ENCODE measurements at regions not wholly inside any gene's neighbourhood (a gene's known extent, or its start where the extent isn't known, plus 50 kb on each side); places are given as distances from the start of the nearest gene placed in this dataset.

DNA sequence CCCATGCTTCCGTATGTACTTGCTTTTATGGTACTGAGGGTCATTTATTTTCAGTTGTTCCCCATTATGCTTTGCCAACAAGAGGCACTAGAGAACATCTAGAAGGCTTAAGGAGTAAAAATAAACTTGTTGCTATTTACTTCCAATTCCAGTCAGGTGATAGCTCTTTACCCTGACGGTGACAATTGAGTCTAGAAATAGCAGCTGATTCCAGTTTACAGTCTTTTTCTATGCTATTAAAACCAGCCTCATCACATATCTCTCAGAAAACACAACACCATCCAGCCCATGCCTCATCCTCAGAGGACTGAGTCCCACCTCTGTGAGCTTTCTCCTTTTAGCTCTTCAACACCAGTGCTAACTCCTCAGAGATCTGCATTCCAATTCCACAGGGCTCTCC lies 327.0 kb downstream of the GPD2 start:
- TF ChIP-seq CBFB (CRISPR knock-in tag; IDR thresholded peaks at IDR 0.05; ENCODE audit: low read depth), result no peak
- TF ChIP-seq GABPB1 (CRISPR knock-in tag; IDR thresholded peaks at IDR 0.05), result no peak
- TF ChIP-seq TCF7 (CRISPR knock-in tag; IDR thresholded peaks at IDR 0.05; ENCODE audit: low read depth), result no peak
- TF ChIP-seq, protein P1, sequence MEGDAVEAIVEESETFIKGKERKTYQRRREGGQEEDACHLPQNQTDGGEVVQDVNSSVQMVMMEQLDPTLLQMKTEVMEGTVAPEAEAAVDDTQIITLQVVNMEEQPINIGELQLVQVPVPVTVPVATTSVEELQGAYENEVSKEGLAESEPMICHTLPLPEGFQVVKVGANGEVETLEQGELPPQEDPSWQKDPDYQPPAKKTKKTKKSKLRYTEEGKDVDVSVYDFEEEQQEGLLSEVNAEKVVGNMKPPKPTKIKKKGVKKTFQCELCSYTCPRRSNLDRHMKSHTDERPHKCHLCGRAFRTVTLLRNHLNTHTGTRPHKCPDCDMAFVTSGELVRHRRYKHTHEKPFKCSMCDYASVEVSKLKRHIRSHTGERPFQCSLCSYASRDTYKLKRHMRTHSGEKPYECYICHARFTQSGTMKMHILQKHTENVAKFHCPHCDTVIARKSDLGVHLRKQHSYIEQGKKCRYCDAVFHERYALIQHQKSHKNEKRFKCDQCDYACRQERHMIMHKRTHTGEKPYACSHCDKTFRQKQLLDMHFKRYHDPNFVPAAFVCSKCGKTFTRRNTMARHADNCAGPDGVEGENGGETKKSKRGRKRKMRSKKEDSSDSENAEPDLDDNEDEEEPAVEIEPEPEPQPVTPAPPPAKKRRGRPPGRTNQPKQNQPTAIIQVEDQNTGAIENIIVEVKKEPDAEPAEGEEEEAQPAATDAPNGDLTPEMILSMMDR (IDR thresholded peaks at IDR 0.05), result no peak
- TF ChIP-seq, protein P2, sequence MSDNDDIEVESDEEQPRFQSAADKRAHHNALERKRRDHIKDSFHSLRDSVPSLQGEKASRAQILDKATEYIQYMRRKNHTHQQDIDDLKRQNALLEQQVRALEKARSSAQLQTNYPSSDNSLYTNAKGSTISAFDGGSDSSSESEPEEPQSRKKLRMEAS (CRISPR knock-in tag; IDR thresholded peaks at IDR 0.05), result no peak
- no peak for TF ChIP-seq TEAD4 (CRISPR knock-in tag; IDR thresholded peaks at IDR 0.05)
- no peak for TF ChIP-seq KAT7 (CRISPR knock-in tag; IDR thresholded peaks at IDR 0.05; ENCODE audit: borderline replicate concordance)
- no peak for TF ChIP-seq ZNF416 (CRISPR knock-in tag; IDR thresholded peaks at IDR 0.05)
